Raji (cell line): ENCODE measurements at regions not wholly inside any gene's neighbourhood (a gene's known extent, or its start where the extent isn't known, plus 50 kb on each side); places are given as distances from the start of the nearest gene placed in this dataset.

Experiments
- POLR2A ChIP-seq: IDR thresholded peaks from 2 replicates; pipeline ENCODE4 v1.6.1; 2011; ENCODE audit warnings: low read depth, low read length, control low read depth; ENCODE audit not compliant: insufficient read depth

DNA sequence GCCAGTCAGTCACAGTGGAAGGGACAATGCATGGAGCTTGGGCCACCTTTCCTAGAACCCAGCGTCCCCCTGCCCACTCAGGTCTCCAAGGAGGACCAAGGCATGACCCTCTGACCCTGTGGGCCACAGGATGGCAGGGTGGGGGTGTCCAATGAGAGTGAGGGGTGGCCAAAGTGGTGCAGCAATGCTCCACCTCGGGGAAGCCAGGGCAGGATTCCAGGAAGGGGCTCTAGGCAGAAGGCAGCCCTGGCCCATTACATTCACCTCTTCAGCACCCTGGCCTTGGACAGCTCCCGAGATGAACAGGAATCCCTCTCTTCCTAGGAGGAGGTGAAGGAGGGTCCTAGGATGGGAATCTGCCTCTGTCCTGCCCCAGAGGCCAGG, 597.5 kb downstream of the BRD1 start:
- no peak for TF ChIP-seq POLR2A

DNA sequence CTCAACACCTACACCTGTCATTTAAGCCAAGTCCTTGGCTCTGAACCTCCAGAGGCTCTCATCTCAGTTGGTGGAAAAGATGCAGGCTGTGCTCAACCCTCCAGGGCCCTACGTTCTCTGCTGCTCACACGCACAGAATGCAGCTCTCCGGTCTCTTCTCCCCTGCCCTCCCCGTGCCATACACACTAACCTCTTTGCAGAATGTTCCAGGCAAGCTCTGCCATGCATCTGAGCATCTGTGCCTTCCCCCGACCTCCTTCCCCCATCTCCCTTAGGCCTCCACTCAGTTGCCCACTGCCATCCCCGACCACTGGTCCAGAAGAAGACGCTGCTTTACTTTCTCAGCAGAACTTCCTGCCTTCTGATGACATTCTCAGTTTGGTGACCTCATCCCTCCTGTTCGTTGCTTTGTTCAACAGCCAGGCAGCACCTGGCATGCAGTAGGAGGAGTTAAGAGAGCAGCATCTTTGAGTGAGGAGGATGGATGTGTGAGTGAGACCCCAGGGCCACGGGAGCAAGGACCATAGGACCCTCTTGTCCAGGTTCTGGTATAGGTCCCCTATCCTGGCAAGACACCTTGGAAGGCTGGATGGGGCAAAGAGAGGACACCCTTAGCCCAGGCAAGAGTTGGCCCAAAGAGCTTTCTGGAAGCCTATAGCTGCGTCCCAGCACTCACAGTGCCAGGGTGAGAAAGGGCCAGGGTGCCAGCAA, 598.0 kb downstream of the BRD1 start:
- no peak for TF ChIP-seq POLR2A

DNA sequence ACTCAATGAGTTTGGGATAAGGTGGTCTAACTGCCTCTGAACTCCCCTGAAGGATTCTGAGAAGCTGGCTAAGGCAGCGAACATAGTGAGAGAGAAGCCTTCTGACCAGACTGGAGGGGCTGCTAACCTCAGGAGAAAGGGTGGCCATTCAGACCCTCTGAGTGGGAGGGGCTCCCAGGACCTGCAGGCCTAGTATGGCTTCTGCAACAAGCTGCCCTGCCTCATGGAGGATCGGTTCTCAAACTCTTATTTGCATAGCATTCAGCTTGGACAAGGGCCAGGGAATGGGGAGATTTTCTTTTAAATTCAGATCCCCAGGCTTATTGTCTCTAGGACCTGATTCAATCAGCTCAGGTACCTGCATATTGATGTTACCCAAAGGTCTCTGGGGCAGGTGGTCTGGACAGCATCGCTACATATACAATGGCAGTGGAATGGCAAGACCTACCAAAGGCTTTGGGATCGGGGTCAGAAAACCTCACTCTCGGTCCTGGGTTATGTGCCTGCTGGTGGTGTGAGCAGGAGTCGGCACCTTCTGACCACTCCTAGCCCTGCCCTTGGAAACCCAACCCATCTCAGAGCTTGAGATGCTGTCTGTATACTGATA, 599.1 kb downstream of the BRD1 start:
- no peak for TF ChIP-seq POLR2A

DNA sequence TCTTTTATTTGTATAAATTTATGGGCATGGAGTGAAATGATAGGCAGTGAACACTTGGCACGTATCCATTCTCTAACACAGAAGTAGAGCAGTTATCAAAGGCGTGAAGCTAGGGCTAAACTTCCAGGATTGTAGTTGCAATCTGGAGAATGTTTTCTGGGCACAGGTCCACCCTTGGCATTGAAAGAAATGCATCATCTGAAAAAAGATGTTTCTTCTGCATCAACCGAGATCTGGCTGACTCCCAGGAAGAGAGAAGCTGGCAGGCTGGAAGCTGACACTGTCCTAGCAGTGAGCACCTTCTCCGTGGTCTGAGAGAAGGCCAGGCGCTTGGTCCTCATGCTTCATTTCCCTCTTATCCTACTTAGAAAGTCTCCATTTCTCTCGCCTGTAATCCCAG, 600.0 kb downstream of the BRD1 start:
- no peak for TF ChIP-seq POLR2A

DNA sequence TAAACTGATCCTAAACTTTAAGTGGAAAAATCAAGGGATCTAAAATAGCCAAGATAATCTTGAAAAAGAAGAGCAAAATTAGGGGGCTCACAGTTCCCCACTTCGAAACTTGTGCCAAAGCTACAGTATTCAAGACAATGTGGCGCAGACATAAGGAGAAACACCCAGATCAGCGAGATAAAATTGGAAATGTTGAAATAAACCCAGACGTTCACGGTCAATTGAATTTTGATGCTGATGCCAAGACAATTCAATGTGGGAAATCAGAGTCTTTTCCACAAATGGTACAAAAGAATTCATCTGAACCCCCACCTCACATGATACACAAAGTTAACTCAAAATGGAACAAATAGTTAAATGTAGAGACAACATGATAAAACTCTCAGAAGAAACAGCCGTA, 601.6 kb downstream of the BRD1 start:
- TF ChIP-seq POLR2A = no peak

DNA sequence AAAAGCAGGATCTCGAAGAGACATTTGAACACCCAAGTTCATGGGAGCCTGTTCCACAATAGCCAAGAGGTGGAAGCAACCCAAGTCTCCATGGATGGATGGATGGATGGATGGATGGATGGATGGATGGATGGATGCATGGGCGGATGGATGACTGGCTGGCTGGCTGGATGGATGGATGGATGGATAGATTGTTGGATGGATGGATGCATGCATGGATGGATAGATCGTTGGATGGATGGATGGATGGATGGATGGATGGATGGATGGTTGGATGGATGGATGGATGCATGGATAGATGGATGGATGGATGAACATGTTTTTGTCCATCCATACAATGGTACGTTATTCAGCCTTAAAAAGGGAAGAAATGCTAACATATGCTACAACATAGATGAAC, 603.4 kb downstream of the BRD1 start:
- no peak for TF ChIP-seq POLR2A

DNA sequence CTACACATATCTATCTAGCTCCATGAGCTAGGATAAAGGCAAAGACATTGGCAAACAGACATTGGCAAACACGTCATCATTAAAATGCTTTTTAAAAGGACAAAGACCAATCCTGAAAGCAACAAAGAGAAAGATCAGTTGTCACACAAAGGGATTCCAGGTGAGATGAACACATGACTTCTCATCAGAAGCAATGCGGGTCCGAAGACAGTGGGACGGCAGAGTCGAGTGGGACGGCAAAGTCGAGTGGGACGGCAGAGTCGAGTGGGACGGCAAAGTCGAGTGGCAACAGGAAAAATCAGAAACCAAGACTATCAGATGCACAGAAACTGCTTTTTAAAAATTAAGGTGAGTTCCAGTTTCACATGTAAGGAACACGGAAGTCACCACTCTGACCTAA, 609.5 kb downstream of the BRD1 start:
- no peak for TF ChIP-seq POLR2A

DNA sequence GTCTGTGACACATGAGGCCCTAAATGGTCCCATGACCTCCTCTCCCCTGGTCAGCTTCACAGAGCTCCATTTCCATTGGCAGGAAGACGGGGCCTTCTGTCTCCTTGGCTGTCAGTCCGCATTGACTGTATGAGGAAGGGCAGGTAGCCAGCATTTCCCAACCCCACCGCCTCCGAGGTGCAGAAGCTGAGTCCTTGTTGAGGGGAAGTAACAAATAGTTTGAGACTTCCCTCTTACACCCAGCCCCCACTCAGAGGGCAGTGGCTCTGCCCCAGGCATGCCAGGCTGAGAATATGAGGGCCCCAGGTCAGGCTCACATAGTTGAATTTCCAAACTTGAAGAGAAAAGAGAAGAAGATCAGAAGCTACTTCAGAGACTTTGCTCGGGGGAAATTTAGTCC, 611.1 kb downstream of the BRD1 start:
- TF ChIP-seq POLR2A = no peak

DNA sequence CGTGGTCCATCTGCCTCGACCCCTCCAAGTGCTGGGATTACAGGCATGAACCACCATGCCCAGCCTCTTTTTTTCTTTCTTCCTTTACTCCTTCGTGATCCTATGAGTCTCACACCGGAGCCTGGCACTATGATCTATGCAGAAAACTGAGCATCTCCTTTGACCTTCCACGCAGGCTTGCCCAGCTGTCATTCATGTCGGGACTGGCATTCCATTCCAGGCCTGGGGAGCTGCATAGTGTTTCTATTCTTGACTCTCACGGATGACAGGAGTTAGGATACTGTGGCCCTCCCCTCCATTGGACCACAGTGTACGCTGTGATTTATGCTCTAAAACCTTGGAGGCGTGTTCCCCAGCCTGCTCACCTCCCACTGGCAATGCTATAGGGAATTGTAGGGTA, 611.8 kb downstream of the BRD1 start:
- TF ChIP-seq POLR2A = no peak

DNA sequence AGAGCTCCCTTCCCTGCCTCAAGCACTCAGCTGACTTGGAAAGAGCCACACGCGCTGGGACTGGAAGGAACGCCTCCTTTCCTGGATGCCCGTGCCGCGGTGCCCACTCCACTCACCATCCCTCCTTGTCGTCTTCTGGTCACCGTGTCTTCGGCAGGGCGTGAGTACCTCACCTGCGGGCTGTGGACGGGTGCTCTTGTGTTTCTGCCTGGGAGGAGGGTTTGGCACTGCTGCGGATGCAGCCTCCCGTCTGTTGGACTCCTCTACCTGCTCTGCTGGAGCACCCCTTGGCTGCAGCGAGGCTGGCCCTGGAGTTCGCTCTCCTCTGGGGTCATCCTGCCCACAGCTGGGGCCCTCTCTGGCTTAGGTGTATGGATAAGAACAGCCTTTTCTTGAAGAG, 612.7 kb downstream of the BRD1 start:
- no peak for TF ChIP-seq POLR2A

DNA sequence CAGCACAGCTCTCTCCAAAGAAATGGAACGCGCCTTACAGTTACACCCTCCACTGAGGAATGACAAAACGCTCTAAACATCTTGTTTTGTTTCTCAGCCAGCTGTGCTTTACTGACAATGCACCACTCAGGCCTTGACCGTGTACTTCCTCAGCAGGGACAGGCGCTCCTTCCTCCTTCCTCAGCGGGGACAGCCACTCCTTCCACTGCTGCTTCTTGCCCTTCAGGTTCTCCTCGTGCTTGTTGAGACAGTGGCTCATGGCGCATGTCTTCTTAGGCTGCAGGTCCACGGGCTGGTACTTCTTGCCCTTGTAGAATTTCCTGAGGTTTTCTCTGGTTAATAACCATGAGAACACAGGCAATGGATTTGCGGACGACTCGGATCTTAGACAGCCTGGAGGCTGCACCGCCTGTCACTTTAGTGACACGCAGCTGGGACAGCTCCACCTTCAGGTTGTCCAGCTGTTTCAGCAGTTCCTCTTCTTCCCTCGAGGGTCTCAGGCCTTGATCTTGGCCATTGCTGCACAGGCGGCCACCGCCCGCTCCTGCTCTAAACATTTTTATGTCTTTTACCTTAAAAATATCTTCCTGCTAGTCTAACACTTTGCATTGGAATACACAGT, 613.8 kb downstream of the BRD1 start:
- no peak for TF ChIP-seq POLR2A

DNA sequence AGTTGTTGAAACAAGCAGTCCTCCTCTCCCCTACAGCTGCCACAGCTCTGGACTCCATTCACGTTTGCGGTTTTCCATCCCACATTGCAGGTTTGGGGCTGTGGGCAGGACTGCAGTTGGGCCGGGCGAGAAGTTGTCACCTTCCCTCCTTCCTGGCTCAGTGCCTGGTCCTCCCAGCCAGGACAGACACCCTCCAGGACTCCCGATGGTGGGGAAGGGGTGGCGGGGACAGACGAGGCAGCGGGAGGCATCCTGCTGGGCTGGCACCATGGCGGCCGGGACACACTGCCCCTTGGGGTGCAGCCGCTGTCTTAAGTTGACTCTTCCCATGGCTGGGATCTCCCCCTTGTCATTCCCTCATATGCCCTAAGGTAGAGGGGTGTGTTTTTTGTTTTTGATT, 615.2 kb downstream of the BRD1 start:
- TF ChIP-seq POLR2A = no peak

DNA sequence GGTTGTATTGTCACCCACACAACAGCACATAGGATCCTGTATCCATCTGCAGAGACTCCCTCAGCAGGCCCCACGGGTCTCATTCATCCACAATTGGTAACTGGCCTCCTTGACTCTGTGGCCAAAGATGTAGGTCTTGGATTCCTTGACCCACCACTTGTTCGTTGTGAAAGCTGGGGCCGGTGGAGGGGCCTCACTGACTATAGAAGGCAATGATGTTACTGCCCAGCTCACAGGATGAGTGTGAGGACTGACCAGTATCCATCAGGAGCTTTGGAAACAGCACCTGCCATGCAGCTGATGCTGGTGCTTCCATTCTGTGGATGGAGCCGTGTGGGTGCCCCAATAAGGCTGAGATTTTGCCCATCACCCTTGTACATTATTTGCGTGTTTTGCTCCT, 615.7 kb downstream of the BRD1 start:
- no peak for TF ChIP-seq POLR2A

DNA sequence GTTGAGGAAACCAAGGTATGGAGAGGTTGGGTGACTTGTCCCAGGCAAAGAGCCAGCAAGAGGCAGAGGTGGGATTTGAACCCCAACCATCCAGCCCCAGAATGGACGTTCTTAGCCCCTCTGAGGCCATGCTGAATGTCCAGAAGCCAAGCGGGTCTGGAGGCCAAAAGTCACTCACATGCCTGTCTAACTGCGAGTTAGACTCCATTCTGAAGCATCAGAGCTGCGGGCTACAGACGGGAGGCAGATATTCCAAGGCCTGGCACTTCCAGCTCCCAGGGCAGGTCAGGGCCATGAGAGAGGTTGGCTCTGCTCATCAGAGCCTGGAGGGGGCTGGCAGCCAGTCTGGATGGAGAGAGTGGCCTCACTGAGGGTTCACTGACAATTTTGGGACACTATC, 616.5 kb downstream of the BRD1 start:
- no peak for TF ChIP-seq POLR2A

DNA sequence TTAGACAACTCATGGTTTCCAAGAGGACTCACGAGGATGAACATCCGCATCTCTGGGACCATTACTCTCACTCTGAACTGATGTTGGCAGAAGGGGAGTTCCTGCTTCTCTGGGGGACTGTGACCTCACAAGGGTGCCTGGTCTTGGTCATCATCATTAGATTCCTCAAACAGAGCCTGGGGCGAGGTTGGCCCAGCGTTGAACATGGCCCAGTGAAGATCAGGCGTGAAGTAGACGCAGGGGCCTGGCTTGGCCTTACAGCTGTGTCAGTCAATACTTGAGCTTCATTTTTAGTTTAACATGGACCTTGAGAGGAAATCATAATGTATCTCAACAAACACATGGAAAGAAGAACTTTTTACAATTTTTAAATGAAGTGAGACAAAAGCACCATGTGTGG, 617.1 kb downstream of the BRD1 start:
- no peak for TF ChIP-seq POLR2A

DNA sequence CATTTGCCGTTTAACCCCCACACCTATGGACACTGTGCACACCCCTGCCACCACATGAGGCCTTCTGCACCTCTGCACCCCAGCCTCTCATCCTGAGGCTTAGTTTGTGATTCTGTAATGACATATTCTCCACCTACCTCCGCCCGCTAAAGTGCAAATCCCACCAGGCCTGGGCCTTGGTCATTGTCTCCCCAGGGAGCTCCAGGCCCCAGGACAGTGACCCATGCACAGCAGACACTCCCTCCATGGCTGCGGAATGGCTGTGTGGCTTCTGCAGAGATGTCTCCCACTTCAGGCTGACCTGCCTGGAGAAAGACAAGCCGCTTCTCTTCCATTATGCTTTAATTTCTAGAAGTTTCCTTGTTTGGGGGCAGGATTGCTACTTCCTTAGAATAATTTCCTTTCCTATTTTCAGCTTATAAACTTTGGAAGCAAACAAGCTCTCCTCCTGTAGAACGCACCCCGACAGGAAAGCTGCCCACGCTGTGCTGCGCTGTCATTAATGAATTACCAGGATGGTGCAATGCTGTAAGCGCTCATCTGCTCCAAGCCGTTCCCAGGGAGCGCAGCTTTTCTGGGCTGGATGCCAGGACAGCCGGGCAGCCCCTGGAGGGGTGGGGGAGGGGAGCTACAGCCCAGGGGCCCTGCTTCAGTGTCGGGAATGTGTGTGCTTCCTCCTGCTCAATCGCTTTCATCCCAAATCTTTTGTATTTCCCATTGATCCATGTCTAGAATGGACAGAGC, 618.0 kb downstream of the BRD1 start:
- TF ChIP-seq POLR2A = no peak

DNA sequence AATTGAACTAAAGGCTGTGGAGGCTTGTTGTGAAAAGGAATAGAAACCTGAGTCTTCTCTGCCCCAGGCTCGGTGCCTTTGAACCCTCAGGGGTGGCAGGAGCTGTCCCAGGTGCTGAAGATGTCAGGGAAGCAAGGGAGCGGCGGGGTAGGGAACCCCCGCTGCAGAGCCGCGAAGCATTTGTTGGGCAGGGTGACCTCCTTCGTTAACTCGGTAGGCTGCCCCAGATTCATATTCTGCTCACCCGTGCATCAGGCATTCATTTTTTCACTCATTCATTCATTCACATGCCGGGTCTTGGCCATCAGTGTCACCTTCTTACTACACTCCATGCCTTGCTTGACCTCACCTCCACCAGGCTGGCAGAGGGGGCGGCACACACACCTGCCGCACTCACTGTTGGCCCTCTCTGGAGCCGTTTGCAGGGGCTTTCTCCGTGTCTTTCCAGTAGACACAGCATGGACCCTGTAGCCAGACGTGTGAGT, 618.9 kb downstream of the BRD1 start:
- no peak for TF ChIP-seq POLR2A

DNA sequence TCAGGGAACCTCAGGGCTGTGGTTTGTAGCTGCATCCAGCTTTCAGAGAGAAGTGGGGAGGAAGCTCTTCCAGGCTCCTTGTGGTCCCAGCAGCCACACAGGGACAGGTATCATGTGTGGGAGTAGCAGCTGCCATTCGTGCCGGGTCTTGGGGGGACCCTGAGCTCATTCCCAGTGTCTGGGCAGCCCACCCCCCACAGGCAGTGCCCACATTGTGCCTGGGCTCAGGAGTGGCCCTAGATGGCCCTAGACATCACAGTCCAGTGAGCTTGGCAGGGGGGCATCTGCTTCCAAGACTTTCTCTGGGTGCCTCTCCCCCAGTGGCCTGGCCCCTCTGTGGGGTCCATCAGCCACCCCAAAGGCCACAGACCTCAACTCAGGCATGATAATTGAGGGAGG, 619.7 kb downstream of the BRD1 start:
- no peak for TF ChIP-seq POLR2A
